Activated CD8-positive, alpha-beta T cell treated with anti-CD3 and anti-CD28 coated beads for 36 hours (primary cell): ENCODE measurements at regions not wholly inside any gene's neighbourhood (a gene's known extent, or its start where the extent isn't known, plus 50 kb on each side); places are given as distances from the start of the nearest gene placed in this dataset.

Experiments used
- ATAC-seq: fragments of 200-7000 bp; cut with Tn5 transposase; one replicate; pipeline ENCODE4 v1.10.0; 2021; ENCODE audit warnings: mild to moderate bottlenecking, moderate library complexity
- CTCF ChIA-PET: fragments of 350-600 bp; sonication (Branson Sonifier 250); formaldehyde crosslinking; loops from one replicate; lab custom pipeline; 2021; ENCODE audit warnings: antibody characterized with exemption; lab: Charles Lee
- POLR2A ChIA-PET: fragments of 350-600 bp; sonication (Branson Sonifier 250); formaldehyde crosslinking; loops from one replicate; lab custom pipeline; 2021; ENCODE audit warnings: antibody characterized with exemption; lab: Charles Lee
- DNase-seq: peaks from one replicate; pipeline ENCODE4 v3.0.0-alpha.2; 2020
- H3K27ac Mint-ChIP-seq: one replicate; pipeline ENCODE4 v1.8.0; 2021; ENCODE audit warnings: mild to moderate bottlenecking, mixed read lengths
- H3K27me3 Mint-ChIP-seq: one replicate; pipeline ENCODE4 v1.8.0; 2021; ENCODE audit warnings: mixed read lengths
- H3K36me3 Mint-ChIP-seq: one replicate; pipeline ENCODE4 v1.8.0; 2021; ENCODE audit warnings: low read depth, mixed read lengths
- H3K4me1 Mint-ChIP-seq: one replicate; pipeline ENCODE4 v1.8.0; 2021; ENCODE audit warnings: low read depth, mixed read lengths
- H3K4me3 Mint-ChIP-seq: one replicate; pipeline ENCODE4 v1.8.0; 2021; ENCODE audit warnings: mild to moderate bottlenecking, moderate library complexity, mixed read lengths
- H3K9me3 Mint-ChIP-seq: one replicate; pipeline ENCODE4 v1.8.0; 2021; ENCODE audit warnings: mixed read lengths
- intact Hi-C: fragments of 100-400 bp; cut with micrococcal nuclease; formaldehyde crosslinking; loops from one replicate; pipeline ENCODE4 v1.10.0; 2022
- TF ChIP-seq, protein P1 (sequence below): fragments of 200-600 bp; IDR thresholded peaks from one replicate; pipeline ENCODE4 v1.8.0; 2022; ENCODE audit warnings: antibody characterized with exemption, mild to moderate bottlenecking

- no peaks in the 10 kb centered on the region for H3K4me1 Mint-ChIP-seq
- H3K9me3 Mint-ChIP-seq: no peaks in the 10 kb centered on the region
- H3K27ac Mint-ChIP-seq: no peak overlapping the region
- no peak overlapping the region for H3K4me3 Mint-ChIP-seq
- TF ChIP-seq, protein P1, sequence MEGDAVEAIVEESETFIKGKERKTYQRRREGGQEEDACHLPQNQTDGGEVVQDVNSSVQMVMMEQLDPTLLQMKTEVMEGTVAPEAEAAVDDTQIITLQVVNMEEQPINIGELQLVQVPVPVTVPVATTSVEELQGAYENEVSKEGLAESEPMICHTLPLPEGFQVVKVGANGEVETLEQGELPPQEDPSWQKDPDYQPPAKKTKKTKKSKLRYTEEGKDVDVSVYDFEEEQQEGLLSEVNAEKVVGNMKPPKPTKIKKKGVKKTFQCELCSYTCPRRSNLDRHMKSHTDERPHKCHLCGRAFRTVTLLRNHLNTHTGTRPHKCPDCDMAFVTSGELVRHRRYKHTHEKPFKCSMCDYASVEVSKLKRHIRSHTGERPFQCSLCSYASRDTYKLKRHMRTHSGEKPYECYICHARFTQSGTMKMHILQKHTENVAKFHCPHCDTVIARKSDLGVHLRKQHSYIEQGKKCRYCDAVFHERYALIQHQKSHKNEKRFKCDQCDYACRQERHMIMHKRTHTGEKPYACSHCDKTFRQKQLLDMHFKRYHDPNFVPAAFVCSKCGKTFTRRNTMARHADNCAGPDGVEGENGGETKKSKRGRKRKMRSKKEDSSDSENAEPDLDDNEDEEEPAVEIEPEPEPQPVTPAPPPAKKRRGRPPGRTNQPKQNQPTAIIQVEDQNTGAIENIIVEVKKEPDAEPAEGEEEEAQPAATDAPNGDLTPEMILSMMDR: no peak
- intact Hi-C loops: no loop called here
- peaks cover 12% of the 10 kb centered on the region for H3K27me3 Mint-ChIP-seq
- no peak for DNase-seq
- no peaks in the 10 kb centered on the region for H3K36me3 Mint-ChIP-seq
- POLR2A ChIA-PET: no interaction called here
- CTCF ChIA-PET: no interaction called here
- no peak for ATAC-seq
These were observed 52.7 kb upstream of the PTCSC3 start for GRCh38 chr14:36229262-36229661.

- ChIA-PET POLR2A (no interaction called here), CTCF (no interaction called here)
- Mint-ChIP-seq H3K27ac (no peak overlapping the region), H3K4me1 (no peaks in the 10 kb centered on the region), H3K9me3 (no peaks in the 10 kb centered on the region), H3K27me3 (peaks cover 12% of the 10 kb centered on the region), H3K4me3 (no peak overlapping the region), H3K36me3 (no peaks in the 10 kb centered on the region)
- ATAC-seq: no peak
- intact Hi-C loops: no loop called here
- DNase-seq: no peak
- TF ChIP-seq, protein P1: no peak
These were observed 51.3 kb upstream of the PTCSC3 start for GRCh38 chr14:36227802-36228201.

- H3K4me3 Mint-ChIP-seq: no peak overlapping the region
- CTCF ChIA-PET: no interaction called here
- no peak overlapping the region for H3K27ac Mint-ChIP-seq
- DNase-seq (no peak), ATAC-seq (no peak)
- intact Hi-C loops: no loop called here
- no peaks in the 10 kb centered on the region for H3K36me3 Mint-ChIP-seq
- peaks cover 10% of the 10 kb centered on the region for H3K27me3 Mint-ChIP-seq
- H3K9me3 Mint-ChIP-seq: no peaks in the 10 kb centered on the region
- POLR2A ChIA-PET: no interaction called here
- TF ChIP-seq, protein P1: no peak
- no peaks in the 10 kb centered on the region for H3K4me1 Mint-ChIP-seq
These were observed 50.8 kb upstream of the PTCSC3 start for GRCh38 chr14:36227344-36227743.
